IMR-90 (cell line): ENCODE measurements at regions not wholly inside any gene's neighbourhood (a gene's known extent, or its start where the extent isn't known, plus 50 kb on each side); places are given as distances from the start of the nearest gene placed in this dataset.

ENCODE experiments used
- ATAC-seq: fragments of 200-7000 bp; cut with Tn5 transposase; 2 replicates; pipeline ENCODE4 v1.9.1; 2020; ENCODE audit warnings: low read depth, mild to moderate bottlenecking, moderate library complexity
- BruUV-seq: library from RNA; stranded (reverse); fragments of 400-500 nt; replicated peaks from 2 replicates; lab custom pipeline; 2021; lab: Mats Ljungman, UMichigan
- CTCF ChIA-PET: fragments of 300-600 bp; formaldehyde crosslinking; extraction: SDS; loops from one replicate; lab custom pipeline; 2021; ENCODE audit warnings: antibody characterized with exemption; lab: Yijun Ruan, JAX
- POLR2A ChIA-PET: fragments of 300-600 bp; sonication (Branson Sonifier 250); formaldehyde crosslinking; loops from one replicate; lab custom pipeline; 2022; ENCODE audit warnings: antibody characterized with exemption; ENCODE audit not compliant: unreplicated experiment; lab: Charles Lee
- DNase-seq: peaks from one replicate; pipeline ENCODE4 v3.0.0; 2013
- H2AFZ ChIP-seq: replicated peaks from 2 replicates; pipeline ENCODE3; 2013; ENCODE audit warnings: low read length, mild to moderate bottlenecking; ENCODE audit not compliant: poor library complexity
- H2AK5ac ChIP-seq: 2 replicates; pipeline ENCODE4 v1.6.1; 2013; ENCODE audit warnings: low read depth, low read length, inconsistent platforms
- H2AK9ac ChIP-seq: replicated peaks from 2 replicates; pipeline ENCODE3; 2013; ENCODE audit warnings: mild to moderate bottlenecking, low read depth, low read length, moderate library complexity; ENCODE audit not compliant: poor library complexity
- H2BK120ac ChIP-seq: 2 replicates; pipeline ENCODE4 v1.6.1; 2013; ENCODE audit warnings: low read depth, low read length, inconsistent platforms
- H2BK15ac ChIP-seq: 3 replicates; pipeline ENCODE4 v1.6.1; 2013; ENCODE audit warnings: low read depth, low read length, inconsistent platforms
- H2BK20ac ChIP-seq: 2 replicates; pipeline ENCODE4 v1.6.1; 2013; ENCODE audit warnings: low read depth, mild to moderate bottlenecking, inconsistent platforms, low read length, moderate library complexity
- H2BK5ac ChIP-seq: 2 replicates; pipeline ENCODE4 v1.6.1; 2013; ENCODE audit warnings: mild to moderate bottlenecking, low read depth, low read length, inconsistent platforms; ENCODE audit not compliant: poor library complexity, severe bottlenecking
- H3K14ac ChIP-seq: replicated peaks from 2 replicates; pipeline ENCODE4 v1.6.1; 2013; ENCODE audit warnings: low read depth, low read length, inconsistent platforms
- H3K18ac ChIP-seq: 2 replicates; pipeline ENCODE4 v1.6.1; 2013; ENCODE audit warnings: low read depth, low read length, control low read depth
- H3K23ac ChIP-seq: 2 replicates; pipeline ENCODE4 v1.6.1; 2013; ENCODE audit warnings: low read depth, low read length, inconsistent platforms
- H3K27ac ChIP-seq: 2 replicates; pipeline ENCODE4 v1.5.1; 2013; ENCODE audit warnings: mild to moderate bottlenecking, control low read depth, low read length; ENCODE audit not compliant: insufficient read depth
- H3K27me3 ChIP-seq: 2 replicates; pipeline ENCODE4 v1.6.1; 2013; ENCODE audit warnings: low read length; ENCODE audit not compliant: control insufficient read depth, insufficient read depth
- H3K36me3 ChIP-seq: 2 replicates; pipeline ENCODE4 v1.6.1; 2013; ENCODE audit warnings: low read length, mixed read lengths; ENCODE audit not compliant: control insufficient read depth, insufficient read depth
- H3K4ac ChIP-seq: 2 replicates; pipeline ENCODE4 v1.6.1; 2013; ENCODE audit warnings: low read depth, low read length, inconsistent platforms
- H3K4me1 ChIP-seq: 2 replicates; pipeline ENCODE4 v1.6.1; 2013; ENCODE audit warnings: low read length, mixed read lengths; ENCODE audit not compliant: control insufficient read depth, insufficient read depth
- H3K4me2 ChIP-seq: 2 replicates; pipeline ENCODE4 v1.6.1; 2013; ENCODE audit warnings: low read depth, mild to moderate bottlenecking, control low read depth, low read length, moderate library complexity
- H3K4me3 ChIP-seq: 2 replicates; pipeline ENCODE4 v1.5.1; 2013; ENCODE audit warnings: low read depth, mild to moderate bottlenecking, control low read depth, low read length, moderate library complexity; ENCODE audit not compliant: insufficient read depth
- H3K56ac ChIP-seq: 2 replicates; pipeline ENCODE4 v1.6.1; 2013; ENCODE audit warnings: low read length, inconsistent platforms; ENCODE audit not compliant: insufficient read depth; ENCODE audit errors: extremely low read depth
- H3K79me1 ChIP-seq, 2 experiments: 2 replicates each; pipeline ENCODE4 v1.6.1; 2013; ENCODE audit warnings: low read length in 2 of 2, inconsistent platforms in 1 of 2, low read depth in 1 of 2
- H3K9ac ChIP-seq: 2 replicates; pipeline ENCODE4 v1.6.1; 2013; ENCODE audit warnings: low read depth, low read length, control low read depth
- H3K9me1 ChIP-seq: 2 replicates; pipeline ENCODE4 v1.6.1; 2013; ENCODE audit warnings: low read length, inconsistent platforms; ENCODE audit not compliant: insufficient read depth
- H3K9me3 ChIP-seq: 2 replicates; pipeline ENCODE4 v1.6.1; 2013; ENCODE audit warnings: low read length; ENCODE audit not compliant: control insufficient read depth, insufficient read depth
- H4K20me1 ChIP-seq: 2 replicates; pipeline ENCODE4 v1.6.1; 2013; ENCODE audit warnings: low read length, inconsistent platforms; ENCODE audit not compliant: insufficient read depth
- H4K5ac ChIP-seq: 2 replicates; pipeline ENCODE4 v1.6.1; 2013; ENCODE audit warnings: mild to moderate bottlenecking, low read depth, low read length, control low read depth
- H4K8ac ChIP-seq, 2 experiments: 2 replicates each; pipeline ENCODE4 v1.6.1; 2013; ENCODE audit warnings: low read depth in 2 of 2, low read length in 2 of 2, control low read depth in 1 of 2, inconsistent platforms in 1 of 2
- H4K91ac ChIP-seq: 2 replicates; pipeline ENCODE4 v1.6.1; 2013; ENCODE audit warnings: low read depth, low read length, inconsistent platforms; ENCODE audit not compliant: insufficient read depth
- BHLHE40 ChIP-seq: fragments of 150-350 bp; IDR thresholded peaks from 2 replicates; pipeline ENCODE4 v1.6.1; 2016; ENCODE audit warnings: mild to moderate bottlenecking, low read depth, low read length
- CEBPB ChIP-seq: IDR thresholded peaks from 2 replicates; pipeline ENCODE4 v1.6.1; 2012; ENCODE audit warnings: low read depth, low read length, improper control_type of control experiment
- CHD1 ChIP-seq: IDR thresholded peaks from 2 replicates; pipeline ENCODE4 v1.6.1; 2012; ENCODE audit warnings: low read depth, low read length, improper control_type of control experiment
- CTCF ChIP-seq: conservative IDR thresholded peaks from 2 replicates; pipeline ENCODE4 v1.5.1; 2012; ENCODE audit warnings: mild to moderate bottlenecking, low read depth, low read length, improper control_type of control experiment
- FOS ChIP-seq: fragments of 150-350 bp; IDR thresholded peaks from 2 replicates; pipeline ENCODE4 v1.6.1; 2016; ENCODE audit warnings: low read depth, low read length
- MAFK ChIP-seq: IDR thresholded peaks from 2 replicates; pipeline ENCODE4 v1.6.1; 2012; ENCODE audit warnings: low read depth, low read length, improper control_type of control experiment
- MXI1 ChIP-seq: IDR thresholded peaks from 2 replicates; pipeline ENCODE4 v1.6.1; 2012; ENCODE audit warnings: low read depth, mild to moderate bottlenecking, low read length, moderate library complexity, borderline replicate concordance
- NFE2L2 ChIP-seq: fragments of 150-350 bp; IDR thresholded peaks from 2 replicates; pipeline ENCODE4 v1.6.1; 2016; ENCODE audit warnings: low read depth, mild to moderate bottlenecking, low read length
- RCOR1 ChIP-seq: IDR thresholded peaks from 2 replicates; pipeline ENCODE4 v1.6.1; 2012; ENCODE audit warnings: mild to moderate bottlenecking, low read length, improper control_type of control experiment; ENCODE audit not compliant: insufficient replicate concordance
- RFX5 ChIP-seq: IDR thresholded peaks from 2 replicates; pipeline ENCODE4 v1.8.0; 2012; ENCODE audit warnings: low read depth, mild to moderate bottlenecking, low read length, moderate library complexity
- SMC3 ChIP-seq: fragments of 150-350 bp; IDR thresholded peaks from 2 replicates; pipeline ENCODE4 v1.6.1; 2016; ENCODE audit warnings: low read depth, mild to moderate bottlenecking, antibody characterized with exemption, low read length, moderate library complexity
- WGBS, 2 experiments: methylation state at CpG; one replicate each; pipeline versions ENCODE4 v1.1.5 to v1.1.7; 2013; ENCODE audit warnings: missing lambda C conversion rate in 2 of 2; ENCODE audit not compliant: insufficient read length in 1 of 2; ENCODE audit errors: extremely low coverage in 2 of 2; 5-methylcytosine and 5-hydroxymethylcytosine counted together
- dilution Hi-C: fragments of 300-500 bp; cut with HindIII; formaldehyde crosslinking; loops from one replicate; pipeline ENCODE4 v1.14.3; 2018; ENCODE audit warnings: low sequenced_read_pairs; ENCODE audit not compliant: unreplicated experiment
- in situ Hi-C: fragments of 300-500 bp; cut with MboI; formaldehyde crosslinking; loops from 3 replicates; pipeline ENCODE4 v1.14.3; 2019; ENCODE audit warnings: low sequenced_read_pairs, inconsistent platforms, mixed read lengths
- intact Hi-C: fragments of 100-400 bp; cut with micrococcal nuclease; formaldehyde crosslinking; loops from 2 replicates; pipeline ENCODE4 v1.10.0; 2022

GRCh38 chr2:224101820-224102630 lies 62.9 kb upstream of the SERPINE2 start:
- H2BK120ac ChIP-seq = peak overlapping the region; percentile 96
- TF ChIP-seq FOS (peak; percentile 80), RFX5 (no peak), NFE2L2 (peak; percentile 80; the same call in 1 of the 2 replicates), BHLHE40 (peak; percentile 44), CEBPB (peak; percentile 100), SMC3 (no peak), CTCF (no peak), RCOR1 (peak; percentile 88), MXI1 (0 out of 2 replicates have a peak, but pooled peaks have one; percentile 34), CHD1 (peak; percentile 71; the same call in 1 of the 2 replicates), MAFK (peak; percentile 75)
- BruUV-seq = no TSS peak
- H2AK9ac ChIP-seq = peak overlapping the region; percentile 47
- H3K9me3 ChIP-seq = no peaks in the 10 kb centered on the region; the same call in 1 of the 2 replicates
- H3K4me1 ChIP-seq = peaks cover 13% of the 10 kb centered on the region
- intact Hi-C loops = loop anchor here (5.0 kb wide), 1 partner anchor 160 kb away; no protein-coding TSS in a partner anchor
- no peaks in the 10 kb centered on the region for H3K36me3 ChIP-seq
- no peak overlapping the region for H3K4me3 ChIP-seq
- H2AK5ac ChIP-seq = peak overlapping the region; percentile 89
- peak overlapping the region; percentile 89 for H3K14ac ChIP-seq
- dilution Hi-C loops = no loop called here
- ATAC-seq (peak; percentile 86), DNase-seq (peak; percentile 98)
- CTCF ChIA-PET = interaction anchor here (1.1 kb wide), 1 partner anchor 43 kb away, joined by 3 read pairs; no protein-coding TSS in a partner anchor
- WGBS, 2 experiments = 89% methylated on average over 1 of the region's 4 CpGs; no CpG with 5 or more reads in 1 of the 2 experiments
- H2BK5ac ChIP-seq = peak overlapping the region; percentile 91
- H2BK20ac ChIP-seq = peak overlapping the region; percentile 96
- H3K9ac ChIP-seq = no peak overlapping the region
- H3K23ac ChIP-seq = peak overlapping the region; percentile 72
- H3K4me2 ChIP-seq = peak overlapping the region; percentile 51
- peak overlapping the region; percentile 87 for H2BK15ac ChIP-seq
- H4K5ac ChIP-seq = peak overlapping the region; percentile 92
- peak overlapping the region; percentile 97 for H4K91ac ChIP-seq
- H3K27ac ChIP-seq = peak overlapping the region; percentile 96
- H4K20me1 ChIP-seq = no peaks in the 10 kb centered on the region
- POLR2A ChIA-PET = no interaction called here
- H3K56ac ChIP-seq = peak overlapping the region; percentile 79
- H3K18ac ChIP-seq = peak overlapping the region; percentile 97
- in situ Hi-C loops = no loop called here
- peak overlapping the region; percentile 44 for H2AFZ ChIP-seq
- no peaks in the 10 kb centered on the region for H3K79me1 ChIP-seq
- peak overlapping the region; percentile 47 to 84 for H4K8ac ChIP-seq
- peaks cover 13% of the 10 kb centered on the region for H3K9me1 ChIP-seq
- H3K4ac ChIP-seq = peak overlapping the region; percentile 95
- H3K27me3 ChIP-seq = no peaks in the 10 kb centered on the region; the same call in 1 of the 2 replicates
